ENCODE measurements at regions not wholly inside any gene's neighbourhood (a gene's known extent, or its start where the extent isn't known, plus 50 kb on each side); places are given as distances from the start of the nearest gene placed in this dataset.
"Not testable (repeated sequence)": the region's sequence is repeated elsewhere in the genome, so short reads cannot be mapped to it uniquely, and the experiment has no call there.

DNA sequence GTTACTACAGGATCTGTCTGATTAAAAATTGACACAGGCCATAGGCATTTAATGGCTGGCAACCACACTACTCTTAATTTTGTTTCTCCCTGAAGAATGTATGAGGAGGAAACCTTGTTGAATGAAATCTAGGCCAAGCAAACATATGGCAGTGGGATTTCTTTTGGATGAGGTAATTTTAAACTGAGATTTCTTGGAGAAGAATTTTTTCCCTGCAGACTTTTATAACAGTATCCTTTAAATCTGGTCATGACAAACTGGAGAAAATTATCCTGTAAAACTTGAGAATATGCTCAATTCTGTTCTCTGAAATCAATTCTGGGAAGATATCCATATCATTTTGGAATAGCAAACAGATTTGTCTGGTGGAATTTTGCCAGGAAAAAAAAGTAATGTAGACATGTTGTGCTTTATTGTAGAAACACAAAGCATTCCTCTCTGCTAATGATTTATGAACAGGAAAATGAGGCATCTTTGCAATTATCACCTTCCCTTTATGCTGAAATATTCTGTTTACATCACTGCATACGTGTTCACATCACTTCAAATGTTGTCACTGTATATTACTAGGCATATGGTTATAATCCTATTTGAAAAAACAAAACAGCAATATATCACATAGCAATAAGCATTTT lies 108.3 kb upstream of the ARSJ start:
- no peak for DNase-seq (ENCODE audit: low spot score)

DNA sequence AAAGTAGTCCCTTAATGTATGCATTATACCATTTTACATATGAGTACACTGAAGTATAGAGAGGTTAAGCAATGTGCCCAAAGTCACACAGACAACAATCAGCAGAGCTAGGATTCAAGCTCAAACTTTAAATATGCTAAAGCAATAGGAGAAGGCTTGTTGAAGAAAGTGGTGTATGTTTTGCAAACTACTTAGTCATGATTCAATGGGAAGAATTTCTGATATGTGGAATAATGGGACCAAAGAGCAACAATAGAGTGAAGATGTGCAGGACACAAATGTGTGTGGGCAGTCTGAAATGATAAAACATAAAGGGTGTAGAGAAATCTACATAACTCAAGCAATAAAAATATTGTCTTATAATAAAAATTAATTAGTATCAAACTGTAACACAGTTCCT lies 109.0 kb upstream of the ARSJ start:
- DNase-seq (ENCODE audit: low spot score), result no peak

DNA sequence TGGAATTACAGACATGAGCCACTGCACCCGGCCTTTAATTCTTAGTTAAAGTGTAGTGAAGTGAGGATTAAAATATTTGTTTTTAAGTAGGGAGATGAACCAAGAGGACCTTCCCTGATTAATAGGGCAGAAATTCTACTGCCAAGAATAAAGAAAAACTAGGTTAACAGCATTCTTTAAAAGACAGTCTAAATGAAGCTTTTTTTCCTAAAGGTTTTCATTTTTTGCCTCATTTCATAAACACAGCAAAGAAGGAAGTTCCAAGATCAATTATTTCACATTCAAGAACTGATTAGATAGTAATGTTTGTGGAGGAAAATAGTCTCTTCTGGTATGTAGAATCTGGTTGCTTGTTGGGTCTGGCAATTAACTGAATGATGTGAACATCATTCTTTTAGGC lies 112.1 kb upstream of the ARSJ start:
- DNase-seq (ENCODE audit: low spot score), result no peak

DNA sequence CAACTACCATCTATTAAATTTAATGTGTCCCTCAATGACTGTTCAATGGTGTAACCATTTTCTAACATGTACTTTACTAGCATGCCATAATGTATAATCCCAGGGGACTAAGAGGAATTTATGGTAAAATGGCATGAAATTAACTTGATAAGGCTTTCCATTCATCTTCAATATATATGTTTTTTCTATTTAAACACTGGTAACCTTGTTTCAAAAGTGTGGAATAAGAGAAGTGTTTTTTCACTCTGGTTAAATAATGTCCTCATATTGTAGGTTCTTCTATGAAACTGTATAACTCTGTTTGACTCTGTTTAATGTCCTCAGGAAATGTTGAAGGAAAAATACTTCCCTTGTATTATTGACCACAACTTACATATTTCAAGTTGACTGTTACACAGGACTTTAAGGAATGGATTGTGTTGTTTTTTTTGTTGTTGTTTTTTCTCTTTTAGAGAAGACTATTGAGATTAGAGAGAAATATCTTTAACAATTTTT lies 113.8 kb upstream of the ARSJ start:
- no peak for DNase-seq (ENCODE audit: low spot score)

DNA sequence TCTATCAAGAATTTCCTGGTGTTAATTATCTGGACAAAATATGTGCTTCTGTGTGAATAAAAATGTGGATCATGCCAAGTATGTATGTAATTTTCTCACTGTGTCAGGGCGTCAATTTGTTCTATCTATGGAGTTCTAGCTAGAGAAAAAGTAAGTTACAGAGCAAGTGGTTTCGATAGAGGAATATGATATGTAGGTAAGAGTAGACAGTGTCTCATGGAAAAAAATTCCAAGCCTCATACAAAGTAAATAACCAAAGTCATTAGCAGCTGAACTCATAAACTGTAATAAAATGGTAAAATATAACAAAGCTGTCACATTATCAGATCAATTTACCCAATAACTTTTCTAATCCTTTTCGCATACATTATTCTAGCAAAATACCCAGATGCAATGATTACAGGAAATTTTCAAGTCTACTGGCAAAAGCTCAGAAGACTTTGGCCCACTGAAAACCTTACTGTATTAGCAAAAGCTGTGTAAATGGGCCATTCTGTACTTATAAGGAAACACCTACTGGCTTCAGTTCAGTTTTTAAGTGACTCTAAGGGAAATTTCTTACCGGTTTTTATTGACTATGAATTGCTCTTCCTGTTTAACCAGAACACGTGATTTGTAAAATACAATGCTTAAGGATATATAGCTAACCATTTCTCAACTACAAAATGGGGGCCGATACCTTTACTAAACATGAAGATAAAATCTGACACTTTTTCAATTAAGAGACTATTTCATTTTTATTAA lies 121.0 kb upstream of the ARSJ start:
- no peak for DNase-seq (ENCODE audit: low spot score)

DNA sequence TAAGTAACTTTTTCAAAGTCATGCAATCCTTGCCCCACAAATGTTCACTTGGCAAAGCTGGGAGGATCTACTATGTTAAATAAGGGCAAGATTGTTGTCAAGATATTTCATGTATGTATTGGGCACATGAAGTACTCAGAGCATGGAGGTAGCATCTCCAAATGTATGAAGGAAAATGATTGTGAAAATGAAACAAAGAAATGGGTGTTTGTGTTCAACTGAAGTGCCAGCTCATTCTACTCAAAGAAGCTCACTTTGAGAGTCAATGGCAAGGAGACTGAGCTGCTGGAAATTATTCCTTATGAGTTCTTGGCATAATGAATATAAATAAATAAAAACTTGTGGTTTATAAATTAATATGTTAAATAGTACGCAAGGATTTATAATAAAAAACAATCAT lies 124.5 kb upstream of the ARSJ start:
- no peak for DNase-seq (ENCODE audit: low spot score)

DNA sequence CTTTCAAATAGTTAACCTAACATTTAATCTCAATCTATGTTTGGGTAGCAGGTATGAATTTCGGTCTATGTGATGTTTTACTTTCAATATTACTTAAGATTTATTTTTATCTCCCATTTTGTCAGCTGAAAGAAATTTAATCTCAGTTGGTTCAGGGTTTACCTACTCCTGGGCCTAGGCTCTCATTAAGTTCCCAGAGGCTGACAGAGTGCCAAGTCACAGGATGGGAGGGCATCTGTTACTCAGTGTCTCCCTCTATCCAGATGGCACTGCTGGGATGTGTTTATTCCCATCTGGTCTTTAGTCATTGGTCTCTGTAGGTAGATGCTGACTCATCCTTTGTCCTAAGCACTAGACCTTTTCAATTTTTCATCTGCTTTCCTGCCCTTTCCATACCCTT lies 129.4 kb upstream of the ARSJ start:
- DNase-seq (ENCODE audit: low spot score), result peak; percentile 69

DNA sequence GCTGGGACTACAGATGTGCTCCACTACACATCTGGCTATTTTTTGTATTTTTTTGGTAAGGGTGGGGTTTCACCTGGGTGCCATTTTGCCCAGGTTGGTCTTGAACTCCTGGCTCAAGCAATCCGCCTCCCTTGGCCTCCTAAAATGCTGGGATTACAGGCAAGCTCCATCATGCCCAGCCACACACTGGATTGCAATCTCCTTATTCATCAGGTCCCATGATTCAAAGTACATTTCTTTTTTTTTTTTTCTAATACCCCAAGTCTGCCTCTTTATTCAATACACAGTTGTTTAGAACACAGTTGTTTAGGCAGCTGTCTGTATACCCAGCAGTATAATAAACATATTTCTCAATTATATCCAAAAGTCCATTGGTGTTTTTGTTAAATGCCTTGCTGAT lies 130.3 kb upstream of the ARSJ start:
- DNase-seq (ENCODE audit: low spot score), result no peak

DNA sequence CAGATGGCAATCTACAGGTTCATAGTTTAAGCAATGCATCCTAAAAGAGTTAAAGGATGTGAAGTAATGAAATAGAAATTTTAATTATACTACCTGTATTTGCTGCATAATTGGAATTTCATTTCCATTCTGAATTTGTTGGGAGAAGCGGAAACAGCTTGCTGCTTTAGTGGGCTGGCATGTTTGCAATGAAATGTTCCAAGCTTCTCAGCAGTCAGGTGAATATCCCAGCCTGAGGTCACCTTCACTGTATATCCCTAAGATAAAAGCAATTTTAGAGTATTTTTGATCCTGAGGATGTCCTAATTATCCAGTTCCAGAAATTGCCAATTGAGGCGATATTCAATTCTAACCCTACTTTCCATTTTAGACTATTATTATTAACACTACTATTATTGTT lies 136.1 kb upstream of the ARSJ start:
- DNase-seq (ENCODE audit: low spot score), result no peak

DNA sequence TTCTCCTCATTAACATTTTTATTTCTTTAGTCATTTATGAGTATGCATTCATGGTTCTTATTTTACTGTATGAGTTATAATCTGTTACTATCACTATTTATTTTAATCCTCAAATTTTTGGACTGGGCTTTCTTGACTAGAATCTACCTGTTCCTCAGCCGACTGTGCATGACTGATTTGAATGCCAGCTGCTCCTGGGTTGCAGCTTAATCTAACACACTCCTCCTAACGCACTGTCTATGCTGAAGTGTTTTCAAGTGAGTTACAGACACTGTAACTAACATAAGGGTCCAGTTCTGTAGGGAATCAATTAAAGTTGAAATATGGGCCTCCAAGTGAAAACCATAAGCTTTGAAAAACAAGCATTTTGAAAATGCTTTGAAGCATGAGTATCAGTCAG lies 137.4 kb upstream of the ARSJ start:
- DNase-seq (ENCODE audit: low spot score), result no peak

DNA sequence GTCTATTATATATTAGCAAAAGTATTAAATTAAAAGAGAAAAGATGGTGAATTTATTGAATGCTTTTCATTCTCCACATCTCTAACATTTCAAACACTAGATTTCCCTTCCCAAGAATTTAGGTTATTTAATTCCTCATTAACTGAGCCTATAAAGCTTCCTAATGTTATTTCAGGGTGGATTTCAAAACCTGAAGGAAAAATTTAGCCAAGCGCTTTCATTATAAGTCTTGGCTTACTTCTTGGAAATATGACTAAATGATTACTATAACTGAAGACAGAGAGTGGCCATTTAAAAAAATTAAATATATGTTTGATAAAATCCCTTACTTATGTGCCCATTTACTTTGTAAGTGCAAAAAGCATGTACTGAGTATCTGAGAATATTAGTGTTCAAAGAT lies 141.8 kb upstream of the ARSJ start:
- DNase-seq (ENCODE audit: low spot score), result no peak

DNA sequence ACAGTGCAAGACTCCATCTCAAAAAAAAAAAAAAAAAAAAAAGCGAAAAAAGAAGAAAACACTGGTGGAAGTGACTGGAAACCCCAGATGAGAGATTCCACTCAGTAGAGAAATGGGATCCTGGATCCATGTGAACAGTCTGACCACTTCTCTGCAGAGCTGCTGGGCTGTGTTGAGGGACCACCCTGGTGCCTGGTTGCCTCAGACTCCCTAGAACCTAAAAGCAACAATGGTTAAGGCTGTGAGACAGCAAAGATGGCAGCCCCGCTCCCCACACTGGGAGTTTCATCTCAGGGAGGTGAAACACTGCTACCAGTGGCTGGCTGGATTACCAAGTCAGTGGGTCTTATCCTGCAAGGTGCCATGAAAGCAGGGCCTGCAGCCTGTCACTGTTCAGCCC lies 152.8 kb upstream of the ARSJ start:
- peak; percentile 9 for DNase-seq (ENCODE audit: low spot score)

DNA sequence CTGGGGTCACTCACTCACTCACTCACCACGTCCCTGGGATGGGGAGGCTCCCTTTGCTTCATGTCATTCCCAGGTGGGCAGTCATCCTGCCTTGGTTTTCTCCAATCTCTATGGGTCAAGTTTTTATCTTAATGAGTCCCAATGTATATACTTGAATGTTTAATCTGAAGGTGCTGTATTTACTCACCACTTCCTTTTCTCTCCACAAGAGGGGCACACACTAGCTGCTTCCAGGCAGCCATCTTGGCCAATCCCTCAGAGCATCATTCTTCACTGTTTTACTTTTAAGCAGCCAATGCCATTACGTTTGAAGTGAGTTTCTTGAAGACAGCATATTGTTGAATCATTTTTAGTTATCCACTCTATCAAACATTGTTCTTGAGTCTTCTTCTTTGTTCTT lies 153.4 kb upstream of the ARSJ start:
- peak; percentile 21 for DNase-seq (ENCODE audit: low spot score)

DNA sequence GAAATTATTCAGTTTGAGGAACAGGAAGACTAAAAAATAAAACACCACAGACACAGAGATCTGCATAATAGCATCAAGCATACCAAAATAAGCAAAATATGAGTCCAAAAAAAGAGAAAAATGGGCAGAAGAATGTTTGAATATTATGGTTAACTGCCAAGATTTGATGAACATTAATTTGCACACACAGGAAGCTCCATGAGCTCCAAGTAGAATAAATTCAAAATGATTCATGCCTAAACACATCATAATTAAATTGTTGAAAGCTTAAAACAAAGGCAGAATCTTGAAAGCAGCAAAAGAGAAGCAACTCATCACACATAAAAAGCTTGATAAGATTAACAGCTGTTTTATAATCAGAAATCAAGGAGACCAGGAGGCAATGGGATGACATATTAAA lies 156.6 kb upstream of the ARSJ start:
- DNase-seq (ENCODE audit: low spot score), result no peak

DNA sequence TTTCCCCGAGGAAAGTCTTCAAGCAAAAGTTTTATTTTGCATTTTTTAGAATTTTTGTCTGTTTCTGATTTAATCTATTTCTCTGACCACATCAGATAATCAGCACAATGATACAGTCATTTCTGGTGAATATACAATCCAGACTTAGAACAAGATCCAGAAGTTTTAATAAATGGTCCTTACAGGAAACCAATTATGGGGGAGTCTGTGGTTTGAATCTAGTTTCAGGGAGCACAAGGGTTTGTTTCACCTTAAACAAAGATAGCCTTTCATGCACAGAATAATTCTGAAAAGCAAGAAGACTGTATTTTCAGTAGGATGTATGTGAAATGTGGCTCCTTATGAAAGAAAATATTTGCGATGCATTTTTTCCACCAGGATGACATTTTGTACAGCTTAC lies 158.5 kb upstream of the ARSJ start:
- no peak for DNase-seq (ENCODE audit: low spot score)

DNA sequence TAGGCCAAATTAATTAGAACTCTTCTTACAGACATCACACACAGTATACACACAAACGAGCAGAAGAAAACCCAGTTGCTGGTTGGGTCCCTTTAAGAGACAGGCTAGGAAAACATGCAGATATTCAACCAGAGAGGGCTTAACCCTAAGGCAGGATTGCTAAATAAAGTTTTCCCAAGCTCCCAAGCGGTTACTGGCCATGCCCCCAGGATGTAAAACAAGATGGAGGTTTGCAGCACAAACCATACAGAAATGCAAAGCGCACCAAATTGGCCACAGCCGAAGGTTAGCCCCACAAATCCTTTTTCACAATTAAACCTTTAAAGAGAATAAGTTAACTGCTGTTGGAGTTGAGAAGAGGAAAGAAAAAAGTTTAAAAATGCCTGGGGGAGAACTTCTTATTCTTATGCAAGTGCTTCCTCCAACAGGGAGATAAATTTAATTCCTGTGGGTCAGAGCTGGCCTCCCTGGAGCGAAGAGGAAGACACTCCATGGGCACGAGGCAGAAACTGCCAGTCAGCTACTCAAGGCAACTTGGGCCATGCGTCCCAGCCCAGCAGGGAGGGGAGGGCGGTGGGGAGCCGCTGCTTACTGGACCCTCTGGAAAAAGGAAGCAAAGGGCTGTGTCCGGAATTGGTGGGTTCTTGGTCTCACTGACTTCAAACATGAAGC lies 167.6 kb upstream of the ARSJ start:
- DNase-seq (ENCODE audit: low spot score), result no peak

DNA sequence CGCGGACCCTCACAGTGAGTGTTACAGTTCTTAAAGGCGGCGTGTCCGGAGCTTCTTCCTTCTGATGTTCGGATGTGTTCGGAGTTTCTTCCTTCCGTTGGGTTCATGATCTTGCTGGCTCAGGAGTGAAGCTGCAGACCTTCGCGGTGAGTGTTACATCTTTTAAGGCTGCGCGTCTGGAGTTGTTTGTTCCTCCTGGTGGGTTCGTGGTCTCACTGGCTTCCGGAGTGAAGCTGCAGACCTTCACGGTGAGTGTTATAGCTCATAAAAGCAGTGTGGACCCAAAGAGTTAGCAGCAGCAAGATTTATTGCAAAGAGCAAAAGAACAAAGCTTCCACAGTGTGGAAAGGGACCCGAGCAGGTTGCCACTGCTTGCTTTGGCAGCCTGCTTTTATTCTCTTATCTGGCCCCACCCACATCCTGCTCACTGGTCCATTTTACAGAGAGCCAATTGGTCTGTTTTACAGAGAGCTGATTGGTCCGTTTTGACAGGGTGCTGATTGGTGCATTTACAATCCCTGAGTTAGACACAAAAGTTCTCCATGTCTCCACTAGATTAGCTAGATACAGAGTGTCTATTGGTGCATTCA lies 168.3 kb upstream of the ARSJ start:
- DNase-seq (ENCODE audit: low spot score), result not testable (repeated sequence)

DNA sequence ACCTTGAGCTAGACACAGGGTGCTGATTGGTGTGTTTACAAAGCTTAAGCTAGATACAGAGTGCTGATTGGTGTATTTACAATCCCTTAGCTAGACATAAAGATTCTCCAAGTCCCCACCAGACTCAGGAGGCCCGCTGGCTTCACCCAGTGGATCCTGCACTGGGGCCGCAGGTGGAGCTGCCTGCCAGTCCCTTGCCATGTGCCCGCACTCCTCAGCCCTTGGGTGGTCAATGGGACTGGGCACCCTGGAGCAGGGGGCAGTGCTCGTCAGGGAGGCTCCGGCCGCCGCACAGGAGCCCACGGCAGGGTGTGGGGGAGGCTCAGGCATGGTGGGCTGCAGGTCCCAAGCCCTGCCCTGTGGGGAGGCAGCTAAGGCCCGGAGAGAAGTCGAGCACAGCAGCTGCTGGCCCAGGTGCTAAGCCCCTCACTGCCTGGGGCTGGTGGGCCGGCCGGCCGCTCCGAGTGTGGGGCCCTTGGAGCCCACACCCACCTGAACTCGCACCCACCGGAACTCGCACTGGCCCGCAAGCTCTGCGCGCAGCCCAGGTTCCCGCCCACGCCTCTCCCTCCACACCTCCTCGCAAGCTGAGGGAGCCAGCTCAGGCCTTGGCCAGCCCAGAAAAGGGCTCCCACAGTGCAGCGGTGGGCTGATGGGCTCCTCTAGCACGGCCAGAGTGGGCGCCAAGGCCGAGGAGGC lies 169.1 kb upstream of the ARSJ start:
- not testable (repeated sequence) for DNase-seq (ENCODE audit: low spot score)

DNA sequence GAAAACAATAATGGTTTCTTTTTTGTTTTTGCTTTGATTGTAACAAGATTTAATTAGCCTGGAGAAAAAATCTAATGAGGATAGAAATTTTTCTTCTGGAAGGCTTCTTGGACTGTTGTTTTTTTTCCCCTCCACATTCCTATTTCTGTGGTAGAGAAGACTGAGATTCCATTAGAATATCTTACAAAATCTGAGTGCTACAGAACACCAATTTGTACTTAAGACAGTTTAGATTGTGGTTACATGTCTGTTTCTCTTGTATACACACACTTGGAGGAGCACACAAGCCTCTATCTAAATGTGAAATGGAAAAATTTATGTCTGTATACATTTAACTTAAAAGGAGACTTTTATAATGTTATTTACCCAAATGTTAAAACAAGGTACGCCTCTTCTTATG lies 176.9 kb upstream of the ARSJ start:
- no peak for DNase-seq (ENCODE audit: low spot score)

DNA sequence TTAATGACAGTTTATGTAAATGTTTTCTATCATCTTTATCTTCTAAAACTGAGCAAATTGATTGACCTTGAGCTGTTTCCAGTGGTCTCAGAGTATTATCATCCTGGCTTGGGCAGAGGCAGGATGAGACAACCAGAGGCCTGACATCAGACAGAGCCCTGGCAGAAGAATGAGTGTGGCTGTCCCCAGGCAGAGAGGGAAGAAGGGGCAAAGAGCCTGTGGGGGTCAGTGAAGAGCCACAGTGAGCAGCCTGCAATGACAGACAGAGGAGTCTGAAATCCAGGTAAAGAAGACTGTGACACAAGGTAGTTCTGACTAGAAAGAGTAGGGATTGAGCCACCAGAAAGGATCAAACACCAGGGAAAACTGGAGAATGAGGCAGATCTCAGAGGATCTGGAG lies 182.4 kb upstream of the ARSJ start:
- DNase-seq (ENCODE audit: low spot score), result no peak

DNA sequence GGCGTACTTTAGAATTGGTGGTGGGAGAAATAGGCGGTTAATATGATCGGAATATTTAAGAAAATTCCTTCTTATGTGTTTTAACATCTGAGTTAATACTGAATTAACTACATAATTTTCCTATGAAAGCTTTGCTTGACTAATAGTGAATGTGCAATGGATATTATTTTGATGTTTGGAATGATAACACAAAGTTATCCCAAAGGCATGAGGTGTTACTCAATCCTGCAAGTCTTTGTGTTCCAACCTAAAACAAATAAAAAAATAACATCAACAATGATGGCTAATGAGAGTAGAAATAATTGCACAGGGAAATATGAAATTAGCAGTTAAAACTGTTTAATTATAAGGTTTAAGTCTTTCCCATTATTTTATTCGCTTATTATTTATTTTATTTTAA lies 183.6 kb upstream of the ARSJ start:
- no peak for DNase-seq (ENCODE audit: low spot score)

DNA sequence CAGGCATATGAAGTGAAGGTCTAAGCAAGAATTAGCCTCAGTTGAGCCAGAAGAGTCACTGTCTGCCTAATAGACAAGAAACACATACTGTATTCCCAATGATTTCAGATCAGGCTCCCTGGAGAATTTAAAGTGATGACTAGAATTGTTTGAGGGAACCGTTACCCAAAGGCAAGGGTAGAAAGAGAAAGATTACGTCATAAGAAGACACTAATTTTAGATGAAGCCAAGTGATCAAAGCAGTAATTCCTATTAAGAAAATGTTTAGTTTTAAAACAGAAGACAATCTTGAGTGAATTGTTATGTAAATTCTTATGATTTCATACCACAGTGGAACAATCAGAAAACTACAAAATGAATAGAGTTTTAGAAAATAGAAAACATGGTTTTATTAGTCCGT lies 194.5 kb upstream of the ARSJ start:
- DNase-seq (ENCODE audit: low spot score), result no peak

Measured in D341Med (cell line).